GM18907 (cell line): ENCODE measurements at regions not wholly inside any gene's neighbourhood (a gene's known extent, or its start where the extent isn't known, plus 50 kb on each side); places are given as distances from the start of the nearest gene placed in this dataset.
"Not testable (repeated sequence)": the region's sequence is repeated elsewhere in the genome, so short reads cannot be mapped to it uniquely, and the experiment has no call there.

ENCODE experiments used
- ATAC-seq: cut with Tn5 transposase; IDR thresholded peaks from one replicate; pipeline ENCODE4 v1.9.1; 2021; ENCODE audit warnings: mild to moderate bottlenecking, moderate library complexity; ENCODE audit not compliant: unreplicated experiment

DNA sequence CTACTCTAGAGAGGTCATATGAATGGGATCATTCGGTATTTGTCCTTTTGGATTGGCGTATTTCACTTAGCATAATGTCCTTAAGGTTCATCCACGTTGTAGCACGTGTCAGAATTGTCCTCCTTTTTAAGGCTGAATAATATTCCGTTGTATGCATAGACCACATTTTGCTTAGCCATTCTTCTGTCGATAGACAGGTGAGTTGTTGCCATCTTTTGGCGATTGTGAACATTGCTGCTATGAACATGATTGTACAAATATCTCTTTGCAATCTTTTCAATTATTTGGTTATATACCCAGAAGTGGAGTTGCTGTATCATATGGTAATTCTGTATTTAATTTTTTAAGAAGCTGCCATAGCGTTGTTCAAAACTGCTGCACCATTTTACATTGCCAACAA, 52.4 kb upstream of the GOLGA8J start:
- no peak for ATAC-seq

GRCh38 chr15:30023798-30024295, 58.9 kb upstream of the GOLGA8J start:
- ATAC-seq, result no peak

GRCh38 chr15:30010746-30011145, 72.0 kb upstream of the GOLGA8J start:
- ATAC-seq, result no peak

DNA sequence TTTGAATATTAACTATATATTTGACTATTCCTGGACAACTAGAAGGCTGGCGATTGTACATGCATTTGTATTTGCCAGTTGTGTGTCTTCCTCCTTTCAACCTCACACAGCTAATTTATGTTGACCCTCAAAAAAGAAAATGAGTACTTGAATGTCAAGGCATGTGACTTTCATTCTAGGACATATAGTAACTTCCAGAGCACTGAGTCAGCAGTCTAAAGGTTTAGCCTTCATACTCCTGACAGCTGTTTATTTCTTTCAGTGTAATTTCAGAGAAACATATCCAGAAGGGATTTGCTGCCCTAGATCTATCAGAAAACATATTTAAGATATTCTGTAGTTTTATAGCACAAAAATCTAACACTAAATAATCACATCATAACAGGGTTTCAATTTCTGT, 74.6 kb upstream of the GOLGA8J start:
- ATAC-seq, result no peak

DNA sequence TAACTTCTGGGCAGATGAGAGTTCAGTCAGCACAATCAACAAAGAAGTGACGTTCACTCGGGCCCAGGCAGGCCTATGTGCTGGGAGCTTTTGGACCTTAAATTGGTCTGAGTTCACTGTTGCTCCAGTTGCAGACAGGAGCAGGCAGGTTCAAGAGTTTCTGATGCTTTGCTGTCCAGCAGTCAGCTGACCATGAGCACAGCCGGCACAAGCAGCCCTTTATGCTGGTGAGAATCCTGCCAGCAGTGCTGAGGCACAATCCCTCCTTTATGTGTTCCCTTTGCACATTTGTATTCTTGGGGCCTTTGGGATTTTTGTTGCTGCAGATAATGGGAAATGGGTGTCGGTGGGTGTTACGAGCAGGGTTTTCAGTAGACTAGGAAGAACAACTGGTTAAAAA, 81.2 kb upstream of the GOLGA8J start:
- ATAC-seq, result no peak

DNA sequence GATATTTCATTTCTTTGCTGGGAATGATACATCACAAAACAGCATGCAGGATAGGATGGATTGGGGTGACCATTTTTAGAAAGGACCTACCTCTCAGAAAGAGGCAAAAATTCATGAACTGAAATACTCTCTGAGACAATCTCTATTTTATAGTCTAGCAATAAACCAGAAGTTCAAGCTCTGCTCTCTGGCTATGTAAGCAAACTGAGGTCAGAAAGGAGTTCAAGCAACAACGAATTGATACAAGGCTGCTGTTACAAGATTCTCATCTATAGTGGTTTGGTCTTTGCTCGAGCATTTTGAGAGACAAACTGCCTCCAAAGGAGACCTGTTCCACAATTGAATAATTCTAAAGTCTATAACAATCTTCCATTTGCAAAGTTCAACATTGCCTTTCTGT, 84.7 kb upstream of the GOLGA8J start:
- ATAC-seq, result no peak

GRCh38 chr15:29997499-29997898, 85.3 kb upstream of the GOLGA8J start:
- ATAC-seq, result no peak

DNA sequence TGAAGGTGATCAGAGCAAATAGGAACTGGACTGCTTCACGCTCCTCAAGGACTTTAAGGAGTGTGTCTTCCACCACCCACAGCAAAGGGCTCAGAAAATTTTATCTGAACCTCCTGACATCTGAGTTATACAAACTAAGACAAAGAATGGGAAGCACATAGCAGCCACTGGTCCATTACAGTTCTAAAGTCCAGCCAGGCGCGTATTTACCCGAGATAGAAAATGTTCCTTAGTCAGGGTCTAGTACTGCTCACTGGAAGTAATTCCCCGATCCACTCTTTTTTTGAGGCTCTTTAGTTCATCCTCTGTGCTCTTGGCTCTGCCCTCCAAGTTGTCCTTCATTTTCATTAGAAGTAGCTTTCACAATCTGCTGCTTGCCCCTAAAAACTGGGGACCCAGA, 88.5 kb upstream of the GOLGA8J start:
- ATAC-seq, result no peak

GRCh38 chr15:29990954-29991353, 91.8 kb upstream of the GOLGA8J start:
- ATAC-seq, result no peak

DNA sequence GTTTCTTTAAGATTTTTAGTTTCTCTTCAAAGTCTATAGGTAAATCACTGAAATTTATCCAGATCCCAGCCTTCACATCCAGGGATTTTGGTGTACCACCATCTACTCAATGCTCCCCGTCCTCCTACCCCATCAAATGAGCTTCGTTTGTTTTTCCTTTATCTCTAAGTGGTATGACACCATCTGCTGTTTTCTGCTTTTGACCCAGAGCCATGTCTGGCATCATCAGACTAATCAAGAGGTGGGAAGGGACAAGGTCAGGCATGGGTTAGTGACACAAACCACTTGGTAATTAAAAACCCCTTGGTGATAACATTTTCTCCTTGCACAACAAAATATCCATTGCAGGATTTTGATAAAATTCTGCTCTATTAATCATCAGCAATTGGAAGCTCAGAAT, 92.7 kb upstream of the GOLGA8J start:
- no peak for ATAC-seq

- no peak for ATAC-seq
These were observed 94.1 kb upstream of the GOLGA8J start for GRCh38 chr15:29988701-29989100.

DNA sequence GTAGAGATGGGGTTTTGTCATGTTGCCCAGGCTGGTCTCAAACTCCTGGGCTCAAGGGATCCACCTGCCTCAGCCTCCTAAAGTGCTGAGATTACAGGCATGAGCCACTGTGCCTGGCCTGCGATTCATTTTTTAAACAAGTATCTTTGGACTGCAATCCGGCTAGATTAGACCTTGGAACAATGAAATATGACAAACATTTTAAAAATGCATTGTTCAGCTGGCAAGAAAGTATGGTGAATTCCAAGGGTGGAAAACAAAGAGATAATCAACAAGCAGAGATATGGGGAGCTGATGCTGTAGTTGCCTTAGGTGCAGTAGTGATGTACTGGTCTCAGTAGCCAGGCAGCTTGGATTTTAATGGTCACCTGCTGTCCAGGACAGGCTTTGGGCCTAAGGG, 95.8 kb upstream of the GOLGA8J start:
- ATAC-seq, result no peak

GRCh38 chr15:29978411-29979382, 104.1 kb upstream of the GOLGA8J start:
- ATAC-seq, result no peak

DNA sequence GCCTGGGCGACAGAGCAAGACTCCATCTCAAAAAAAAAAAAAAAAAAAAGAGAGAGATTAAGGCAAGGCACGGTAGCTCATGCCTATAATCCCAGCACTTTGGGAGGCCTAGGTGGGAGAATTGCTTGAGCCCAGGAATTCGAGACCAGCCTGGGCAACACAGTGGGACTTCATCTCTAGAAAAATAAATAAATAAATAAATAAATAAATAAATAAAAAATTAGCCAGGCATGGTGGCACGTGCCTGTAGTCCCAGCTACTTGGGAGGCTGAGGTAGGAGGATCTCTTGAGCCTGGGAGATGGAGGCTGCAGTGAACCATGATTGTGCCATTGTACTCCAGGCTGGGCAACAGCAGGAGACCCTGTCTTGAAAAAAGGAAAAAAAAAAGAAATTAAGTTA, 108.7 kb upstream of the GOLGA8J start:
- ATAC-seq, result not testable (repeated sequence)

DNA sequence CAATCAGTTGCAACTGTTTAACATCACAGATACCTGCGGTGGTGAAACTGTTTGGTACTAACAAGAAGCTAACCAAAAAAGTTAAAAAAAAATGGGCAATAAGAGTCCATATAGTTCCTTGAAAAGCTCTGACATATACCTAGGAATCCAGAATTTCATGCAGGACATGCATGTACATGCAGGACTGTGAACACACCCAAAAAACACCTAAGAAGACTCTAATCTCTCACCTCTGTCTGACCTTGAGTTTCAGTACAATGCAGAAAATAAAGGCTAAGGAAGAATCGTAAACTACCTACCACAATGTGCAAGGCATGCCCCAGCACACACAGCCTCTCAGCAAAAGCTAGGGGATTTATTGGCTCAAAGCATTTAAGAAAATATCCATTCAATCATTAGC, 110.7 kb upstream of the GOLGA8J start:
- ATAC-seq, result no peak

DNA sequence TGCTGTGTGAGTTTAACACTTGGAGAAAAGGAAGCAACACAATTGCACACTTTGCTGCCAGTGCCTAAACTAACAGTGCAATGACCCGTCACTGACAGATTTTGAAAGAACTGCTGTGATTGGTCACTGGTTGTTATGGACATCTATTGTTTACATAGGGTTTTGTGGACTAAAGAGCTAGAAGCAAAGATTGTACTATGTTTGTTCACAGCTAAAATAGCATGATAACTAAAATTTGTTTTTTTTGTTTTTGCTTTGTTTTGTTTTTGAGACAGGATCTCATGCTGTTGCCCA, 112.4 kb upstream of the GOLGA8J start:
- no peak for ATAC-seq

- ATAC-seq, result no peak
These were observed 113.0 kb upstream of the GOLGA8J start for GRCh38 chr15:29969562-29970401.

GRCh38 chr15:29968895-29969561, 113.7 kb upstream of the GOLGA8J start:
- no peak for ATAC-seq

GRCh38 chr15:29968099-29968894, 114.5 kb upstream of the GOLGA8J start:
- ATAC-seq, result no peak

DNA sequence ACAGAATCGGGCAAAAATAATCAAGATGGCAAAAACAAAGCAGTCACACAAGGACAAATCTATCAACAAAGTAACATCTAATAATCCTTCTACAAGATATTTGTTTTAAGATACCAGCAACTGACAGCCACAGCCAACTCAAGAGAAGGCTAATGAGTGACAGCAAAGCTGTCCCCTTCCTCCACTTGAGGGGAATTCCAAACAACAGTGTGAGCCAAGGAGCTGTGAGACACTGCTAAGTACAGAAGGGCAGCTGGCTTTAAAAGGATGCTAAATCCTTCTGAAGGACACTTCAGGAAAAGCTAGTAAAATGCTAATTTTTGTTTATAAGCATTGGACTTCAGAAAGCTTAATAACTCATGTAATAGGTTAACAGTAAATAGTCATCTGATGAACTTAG, 120.3 kb upstream of the GOLGA8J start:
- no peak for ATAC-seq
